ENCODE measurements at regions not wholly inside any gene's neighbourhood (a gene's known extent, or its start where the extent isn't known, plus 50 kb on each side); places are given as distances from the start of the nearest gene placed in this dataset.

- TF ChIP-seq CTCF (IDR thresholded peaks at IDR 0.05) (no peak), POLR2A (IDR thresholded peaks at IDR 0.05) (no peak), POLR2AphosphoS5 (IDR thresholded peaks at IDR 0.05) (no peak)
Observed at GRCh38 chr11:95469258-95469657, 238.3 kb upstream of the SESN3 start.
